Prostate gland (tissue), 2 donors: ENCODE measurements at regions not wholly inside any gene's neighbourhood (a gene's known extent, or its start where the extent isn't known, plus 50 kb on each side); places are given as distances from the start of the nearest gene placed in this dataset.

Experiments used
- POLR2A ChIP-seq: fragments of 450-650 bp; IDR thresholded peaks from one replicate; pipeline ENCODE4 v1.6.1; 2016; ENCODE audit warnings: antibody characterized with exemption, mild to moderate bottlenecking
- POLR2AphosphoS5 ChIP-seq: sonication (generic); formaldehyde crosslinking; IDR thresholded peaks from one replicate; pipeline ENCODE4 v1.6.1; 2017; ENCODE audit warnings: antibody characterized with exemption
- TF ChIP-seq, protein P1 (sequence below), 4 experiments: fragments of 200-600 bp in 2 of 4; fragments of 450-650 bp in 2 of 4; sonication (generic) in 2 of 4; IDR thresholded peaks; 1 replicate in 3 of 4; 2 replicates in 1 of 4; pipeline ENCODE4 v1.5.1; 2016 to 2019; ENCODE audit warnings: antibody characterized with exemption in 4 of 4, mild to moderate bottlenecking in 2 of 4, moderate library complexity in 2 of 4

DNA sequence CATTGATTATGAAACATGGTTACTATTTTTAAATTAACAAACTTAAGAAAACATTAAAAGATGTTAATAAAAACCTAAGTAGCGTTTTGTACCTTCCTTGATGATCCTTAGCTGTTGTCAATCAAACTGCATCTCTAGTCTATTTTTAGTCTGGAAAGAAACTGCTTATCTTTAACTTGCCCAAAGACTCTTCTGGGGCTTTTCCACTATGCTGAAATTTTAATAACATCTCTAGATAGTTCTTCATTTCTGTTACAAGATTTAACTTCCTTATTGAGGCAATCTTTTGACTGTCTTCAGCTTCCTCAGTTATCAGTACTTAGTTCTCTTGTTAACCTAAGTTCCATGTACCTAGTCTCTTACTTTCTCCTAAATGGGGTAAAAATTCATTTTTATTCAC, 135.9 kb upstream of the HMCN1 start:
- no peak for TF ChIP-seq POLR2A
- TF ChIP-seq, protein P1, sequence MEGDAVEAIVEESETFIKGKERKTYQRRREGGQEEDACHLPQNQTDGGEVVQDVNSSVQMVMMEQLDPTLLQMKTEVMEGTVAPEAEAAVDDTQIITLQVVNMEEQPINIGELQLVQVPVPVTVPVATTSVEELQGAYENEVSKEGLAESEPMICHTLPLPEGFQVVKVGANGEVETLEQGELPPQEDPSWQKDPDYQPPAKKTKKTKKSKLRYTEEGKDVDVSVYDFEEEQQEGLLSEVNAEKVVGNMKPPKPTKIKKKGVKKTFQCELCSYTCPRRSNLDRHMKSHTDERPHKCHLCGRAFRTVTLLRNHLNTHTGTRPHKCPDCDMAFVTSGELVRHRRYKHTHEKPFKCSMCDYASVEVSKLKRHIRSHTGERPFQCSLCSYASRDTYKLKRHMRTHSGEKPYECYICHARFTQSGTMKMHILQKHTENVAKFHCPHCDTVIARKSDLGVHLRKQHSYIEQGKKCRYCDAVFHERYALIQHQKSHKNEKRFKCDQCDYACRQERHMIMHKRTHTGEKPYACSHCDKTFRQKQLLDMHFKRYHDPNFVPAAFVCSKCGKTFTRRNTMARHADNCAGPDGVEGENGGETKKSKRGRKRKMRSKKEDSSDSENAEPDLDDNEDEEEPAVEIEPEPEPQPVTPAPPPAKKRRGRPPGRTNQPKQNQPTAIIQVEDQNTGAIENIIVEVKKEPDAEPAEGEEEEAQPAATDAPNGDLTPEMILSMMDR (IDR thresholded peaks at IDR 0.05): no peak
- TF ChIP-seq POLR2AphosphoS5: no peak
